Liver (tissue), 8 donors: ENCODE measurements at regions not wholly inside any gene's neighbourhood (a gene's known extent, or its start where the extent isn't known, plus 50 kb on each side); places are given as distances from the start of the nearest gene placed in this dataset.

Experiments used
- DNase-seq: peaks from one replicate; pipeline ENCODE4 v3.0.0-alpha.2; 2017; ENCODE audit warnings: low spot score
- H3K27ac ChIP-seq, 2 donors: one replicate each; pipeline ENCODE4 v1.7.0; 2013; ENCODE audit warnings: inconsistent platforms in 2 of 2, low read length in 2 of 2, control low read depth in 1 of 2, low read depth in 1 of 2, mild to moderate bottlenecking in 1 of 2
- H3K27me3 ChIP-seq, 4 donors: one replicate each; pipeline versions ENCODE4 v1.6.1 to v1.7.0; 2013; ENCODE audit warnings: low read length in 3 of 4, inconsistent platforms in 1 of 4, mild to moderate bottlenecking in 1 of 4, moderate library complexity in 1 of 4; ENCODE audit not compliant: control insufficient read depth in 4 of 4, insufficient read depth in 4 of 4
- H3K36me3 ChIP-seq, 4 donors: one replicate each; pipeline versions ENCODE4 v1.6.1 to v1.7.0; 2013; ENCODE audit warnings: low read length in 3 of 4, mild to moderate bottlenecking in 3 of 4, low read depth in 1 of 4, moderate library complexity in 1 of 4; ENCODE audit not compliant: control insufficient read depth in 4 of 4, insufficient read depth in 3 of 4
- H3K4me1 ChIP-seq, 4 donors: one replicate each; pipeline versions ENCODE4 v1.6.1 to v1.7.0; 2013; ENCODE audit warnings: low read length in 3 of 4, mild to moderate bottlenecking in 3 of 4, moderate library complexity in 1 of 4; ENCODE audit not compliant: control insufficient read depth in 4 of 4, insufficient read depth in 4 of 4
- H3K4me3 ChIP-seq, 3 donors: one replicate each; pipeline versions ENCODE4 v1.6.1 to v1.7.0; 2013; ENCODE audit warnings: low read length in 3 of 3, control low read depth in 1 of 3, low read depth in 1 of 3, mild to moderate bottlenecking in 1 of 3
- H3K9ac ChIP-seq, 2 donors: one replicate each; pipeline ENCODE4 v1.7.0; 2013; ENCODE audit warnings: low read length in 2 of 2, mild to moderate bottlenecking in 2 of 2, moderate library complexity in 2 of 2, control low read depth in 1 of 2, low read depth in 1 of 2
- H3K9me3 ChIP-seq, 4 donors: one replicate each; pipeline versions ENCODE4 v1.6.1 to v1.7.0; 2013; ENCODE audit warnings: low read length in 3 of 4; ENCODE audit not compliant: control insufficient read depth in 4 of 4
- ATF3 ChIP-seq: IDR thresholded peaks from 2 replicates; pipeline ENCODE4 v1.6.1; 2016; ENCODE audit warnings: antibody characterized with exemption
- CTCF ChIP-seq: fragments of 150-350 bp; IDR thresholded peaks from 2 replicates; pipeline ENCODE4 v1.5.1; 2017; ENCODE audit warnings: improper control_type of control experiment, low read depth, low read length; ENCODE audit not compliant: missing input control
- FOXA1 ChIP-seq: IDR thresholded peaks from 2 replicates; pipeline ENCODE4 v1.6.1; 2016; ENCODE audit warnings: antibody characterized with exemption
- FOXA2 ChIP-seq: IDR thresholded peaks from 2 replicates; pipeline ENCODE4 v1.6.1; 2016; ENCODE audit warnings: antibody characterized with exemption
- HNF4A ChIP-seq, 2 donors: conservative IDR thresholded peaks; 2 replicates each; pipeline ENCODE4 v1.6.1; 2016; ENCODE audit warnings: antibody characterized with exemption in 2 of 2, mild to moderate bottlenecking in 2 of 2
- HNF4G ChIP-seq: IDR thresholded peaks from 2 replicates; pipeline ENCODE4 v1.6.1; 2016; ENCODE audit warnings: antibody characterized with exemption
- JUND ChIP-seq, 2 donors: IDR thresholded peaks; 2 replicates each; pipeline ENCODE4 v1.6.1; 2016; ENCODE audit warnings: antibody characterized with exemption in 2 of 2
- MAX ChIP-seq: IDR thresholded peaks from 2 replicates; pipeline ENCODE4 v1.6.1; 2016; ENCODE audit warnings: antibody characterized with exemption
- NR2F2 ChIP-seq: IDR thresholded peaks from 2 replicates; pipeline ENCODE4 v1.6.1; 2016; ENCODE audit warnings: antibody characterized with exemption
- RAD21 ChIP-seq, 2 donors: IDR thresholded peaks; 2 replicates each; pipeline ENCODE4 v1.6.1; 2016; ENCODE audit warnings: antibody characterized with exemption in 2 of 2, mild to moderate bottlenecking in 2 of 2
- REST ChIP-seq: IDR thresholded peaks from 2 replicates; pipeline ENCODE4 v1.6.1; 2016; ENCODE audit warnings: antibody characterized with exemption, mild to moderate bottlenecking
- RXRA ChIP-seq, 2 donors: IDR thresholded peaks; 2 replicates each; pipeline ENCODE4 v1.6.1; 2017 to 2018; ENCODE audit warnings: antibody characterized with exemption in 2 of 2, mild to moderate bottlenecking in 1 of 2
- SP1 ChIP-seq: IDR thresholded peaks from 2 replicates; pipeline ENCODE4 v1.6.1; 2018; ENCODE audit warnings: antibody characterized with exemption, mild to moderate bottlenecking
- YY1 ChIP-seq: IDR thresholded peaks from 2 replicates; pipeline ENCODE4 v1.6.1; 2016; ENCODE audit warnings: antibody characterized with exemption, mild to moderate bottlenecking
- WGBS: extraction: QIAGEN DNeasy Blood & Tissue Kit; methylation state at CpG from one replicate; pipeline ENCODE4 v1.1.7; 2013; 5-methylcytosine and 5-hydroxymethylcytosine counted together
- donor health status: healthy.
- donor health status: healthy.
- donor health status: healthy.
- donor health status: healthy.
- donor health status: healthy.

- H3K27me3 ChIP-seq = peaks cover 0 to 18% (median 3%) of the 10 kb centered on the region in 4 donors
- no peaks in the 10 kb centered on the region for H3K36me3 ChIP-seq
- H3K9ac ChIP-seq = no peak overlapping the region
- peaks cover 0 to 4% (median 0%) of the 10 kb centered on the region in 4 donors for H3K4me1 ChIP-seq
- H3K27ac ChIP-seq = no peak overlapping the region
- no peak for DNase-seq
- 43% methylated on average over 15 of the region's 15 CpGs for WGBS
- no peak overlapping the region for H3K4me3 ChIP-seq
- TF ChIP-seq JUND (IDR thresholded peaks at IDR 0.05) (no peak), YY1 (no peak), CTCF (no peak), RAD21 (IDR thresholded peaks at IDR 0.05) (no peak), NR2F2 (peak; percentile 24)
- H3K9me3 ChIP-seq = peaks cover 0 to 2% (median 0%) of the 10 kb centered on the region in 4 donors
Measured at GRCh38 chr1:22204989-22205913, 62.4 kb upstream of the WNT4 start.

- peaks cover 0 to 4% (median 0%) of the 10 kb centered on the region in 4 donors for H3K4me1 ChIP-seq
- TF ChIP-seq FOXA1 (no peak), REST (no peak), RXRA (IDR thresholded peaks at IDR 0.05) (no peak)
- H3K9me3 ChIP-seq = no peaks in the 10 kb centered on the region
- H3K27ac ChIP-seq = no peak overlapping the region
- DNase-seq = no peak
- H3K27me3 ChIP-seq = peaks cover 0 to 22% (median 3%) of the 10 kb centered on the region in 4 donors
- H3K4me3 ChIP-seq = no peak overlapping the region
- WGBS = 85% methylated on average over 6 of the region's 6 CpGs
- H3K36me3 ChIP-seq = no peaks in the 10 kb centered on the region
- H3K9ac ChIP-seq = no peak overlapping the region
Measured at GRCh38 chr1:22206551-22207125, 63.7 kb upstream of the WNT4 start.

- H3K9ac ChIP-seq = no peak overlapping the region
- H3K27ac ChIP-seq = no peak overlapping the region
- peaks cover 0 to 4% (median 0%) of the 10 kb centered on the region in 4 donors for H3K4me1 ChIP-seq
- WGBS = 47% methylated on average over 23 of the region's 23 CpGs
- H3K36me3 ChIP-seq = no peaks in the 10 kb centered on the region
- DNase-seq = no peak
- H3K27me3 ChIP-seq = peaks cover 0 to 18% (median 3%) of the 10 kb centered on the region in 4 donors
- no peaks in the 10 kb centered on the region for H3K9me3 ChIP-seq
- no peak overlapping the region for H3K4me3 ChIP-seq
- TF ChIP-seq HNF4A (conservative IDR thresholded peaks at IDR 0.05) = no peak
- no peak for TF ChIP-seq HNF4G
- TF ChIP-seq FOXA2 = no peak
- TF ChIP-seq SP1 = no peak
- no peak for TF ChIP-seq CTCF
- no peak for TF ChIP-seq RAD21 (IDR thresholded peaks at IDR 0.05)
- no peak for TF ChIP-seq JUND (IDR thresholded peaks at IDR 0.05)
- no peak for TF ChIP-seq NR2F2
- no peak for TF ChIP-seq FOXA1
- no peak for TF ChIP-seq ATF3
- no peak for TF ChIP-seq MAX
Measured at GRCh38 chr1:22207511-22208267, 64.8 kb upstream of the WNT4 start.
